Common myeloid progenitor, CD34-positive (primary cell): ENCODE measurements at regions not wholly inside any gene's neighbourhood (a gene's known extent, or its start where the extent isn't known, plus 50 kb on each side); places are given as distances from the start of the nearest gene placed in this dataset.
"Not testable (repeated sequence)": the region's sequence is repeated elsewhere in the genome, so short reads cannot be mapped to it uniquely, and the experiment has no call there.

Experiments
- CTCF ChIA-PET: fragments of 350-600 bp; sonication (Branson Sonifier 250); formaldehyde crosslinking; loops from one replicate; lab custom pipeline; 2021; ENCODE audit warnings: antibody characterized with exemption; lab: Charles Lee
- POLR2A ChIA-PET: fragments of 350-600 bp; sonication (Branson Sonifier 250); formaldehyde crosslinking; loops from one replicate; lab custom pipeline; 2021; ENCODE audit warnings: antibody characterized with exemption; lab: Charles Lee
- DNase-seq, 3 donors: peaks; one replicate each; pipeline versions ENCODE4 v3.0.0 to v3.0.0-alpha.2; 2013
- H3K27ac ChIP-seq, 2 experiments: 1 replicate in 1 of 2; 2 replicates in 1 of 2; pipeline ENCODE4 v1.7.0; 2013; ENCODE audit warnings: inconsistent platforms in 2 of 2, low read length in 2 of 2, mild to moderate bottlenecking in 2 of 2, low read depth in 1 of 2, moderate library complexity in 1 of 2; ENCODE audit not compliant: severe bottlenecking in 2 of 2, insufficient read depth in 1 of 2, poor library complexity in 1 of 2
- H3K27me3 ChIP-seq, 5 experiments: replicated peaks in 2 of 5; 1 replicate in 3 of 5; 2 replicates in 2 of 5; pipeline versions ENCODE4 v1.6.1 to v1.7.0; 2013; ENCODE audit warnings: low read length in 4 of 5, mild to moderate bottlenecking in 2 of 5, moderate library complexity in 2 of 5, inconsistent platforms in 1 of 5; ENCODE audit not compliant: insufficient read depth in 5 of 5, control insufficient read depth in 4 of 5
- H3K36me3 ChIP-seq, 4 experiments: 1 replicate in 2 of 4; 2 replicates in 2 of 4; pipeline versions ENCODE4 v1.6.1 to v1.7.0; 2013; ENCODE audit warnings: low read length in 3 of 4, control low read depth in 1 of 4, mild to moderate bottlenecking in 1 of 4; ENCODE audit not compliant: control insufficient read depth in 4 of 4, insufficient read depth in 4 of 4
- H3K4me1 ChIP-seq, 4 experiments: 1 replicate in 3 of 4; 2 replicates in 1 of 4; pipeline versions ENCODE4 v1.6.1 to v1.7.1; 2013; ENCODE audit warnings: low read length in 3 of 4, mild to moderate bottlenecking in 3 of 4, control low read depth in 1 of 4, inconsistent platforms in 1 of 4, moderate library complexity in 1 of 4; ENCODE audit not compliant: control insufficient read depth in 4 of 4, insufficient read depth in 4 of 4; ENCODE audit errors: control extremely low read depth in 1 of 4
- H3K4me3 ChIP-seq, 7 experiments: 1 replicate in 4 of 7; 2 replicates in 3 of 7; pipeline versions ENCODE4 v1.5.1 to v1.7.0; 2013; ENCODE audit warnings: mild to moderate bottlenecking in 7 of 7, low read length in 6 of 7, moderate library complexity in 6 of 7, inconsistent platforms in 2 of 7, low read depth in 2 of 7, control low read depth in 1 of 7; ENCODE audit not compliant: insufficient read depth in 4 of 7, control insufficient read depth in 1 of 7; ENCODE audit errors: extremely low read depth in 1 of 7
- H3K9me3 ChIP-seq, 5 experiments: 1 replicate in 4 of 5; 2 replicates in 1 of 5; pipeline versions ENCODE4 v1.6.1 to v1.7.1; 2013; ENCODE audit warnings: low read length in 4 of 5, mild to moderate bottlenecking in 2 of 5, inconsistent platforms in 1 of 5, low read depth in 1 of 5, moderate library complexity in 1 of 5; ENCODE audit not compliant: control insufficient read depth in 4 of 5, insufficient read depth in 2 of 5; ENCODE audit errors: control extremely low read depth in 1 of 5
- WGBS: methylation state at CpG from one replicate; pipeline ENCODE4 v1.1.5; 2013; ENCODE audit not compliant: insufficient coverage; 5-methylcytosine and 5-hydroxymethylcytosine counted together

DNA sequence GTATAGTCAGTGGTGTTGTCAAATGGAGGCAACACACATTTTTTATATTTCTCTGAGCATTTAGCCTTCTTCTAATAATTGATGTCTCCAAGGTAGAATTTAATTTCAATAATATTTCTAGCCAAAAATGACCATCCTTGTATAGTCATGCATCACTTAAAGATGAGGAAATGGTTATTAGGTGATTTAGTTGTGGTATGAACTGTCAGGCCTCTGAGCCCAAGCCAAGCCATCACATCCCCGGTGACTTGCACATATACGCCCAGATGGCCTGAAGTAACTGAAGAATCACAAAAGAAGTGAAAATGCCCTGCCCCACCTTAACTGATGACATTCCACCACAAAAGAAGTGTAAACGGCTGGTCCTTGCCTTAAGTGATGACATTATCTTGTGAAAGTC, 115.6 kb upstream of the SMLR1 start:
- peaks cover 0 to 63% (median 30%) of the 10 kb centered on the region in 5 experiments for H3K27me3 ChIP-seq
- peaks cover 0 to 10% (median 7%) of the 10 kb centered on the region in 4 experiments for H3K4me1 ChIP-seq
- POLR2A ChIA-PET, H3K4me3 ChIP-seq, CTCF ChIA-PET, H3K27ac ChIP-seq, H3K9me3 ChIP-seq, H3K36me3 ChIP-seq: not testable (repeated sequence)
- WGBS: 37% methylated on average over 3 of the region's 3 CpGs
- peak in 2 of 3 donors; percentile 52 to 76 for DNase-seq

GRCh38 chr6:130713144-130713543, 114.1 kb upstream of the SMLR1 start:
- H3K4me3 ChIP-seq: no peak overlapping the region
- CTCF ChIA-PET: no interaction called here
- no peak for DNase-seq
- no peaks in the 10 kb centered on the region for H3K9me3 ChIP-seq
- peaks cover 0 to 18% (median 13%) of the 10 kb centered on the region in 4 experiments for H3K4me1 ChIP-seq
- POLR2A ChIA-PET: no interaction called here
- H3K36me3 ChIP-seq: no peaks in the 10 kb centered on the region
- H3K27me3 ChIP-seq: peaks cover 0 to 69% (median 34%) of the 10 kb centered on the region in 5 experiments
- 100% methylated on average over 2 of the region's 3 CpGs for WGBS
- H3K27ac ChIP-seq: no peak overlapping the region

DNA sequence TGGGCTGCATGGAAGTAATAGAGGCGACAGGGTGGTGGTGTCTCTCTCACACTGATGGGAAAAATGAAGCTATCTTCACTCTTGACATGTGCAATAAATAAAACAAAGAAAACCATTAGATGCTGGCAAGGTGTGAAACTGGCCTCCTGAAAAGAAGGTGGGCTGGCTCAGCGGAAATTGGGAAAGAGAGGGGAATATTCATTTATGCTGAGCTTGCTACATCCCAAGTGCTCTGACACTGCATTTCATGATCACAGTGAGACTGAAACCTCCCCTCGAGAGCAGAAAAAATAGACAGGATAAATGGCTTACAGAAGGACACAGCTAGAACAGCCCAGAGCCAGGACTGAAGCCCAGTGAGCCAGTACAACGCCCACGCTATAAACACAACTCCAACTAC, 112.1 kb upstream of the SMLR1 start:
- Histone ChIP-seq H3K27me3 (peaks cover 0 to 76% (median 40%) of the 10 kb centered on the region in 5 experiments), H3K4me3 (no peak overlapping the region), H3K9me3 (peaks cover 0 to 7% (median 2%) of the 10 kb centered on the region in 5 experiments), H3K27ac (no peak overlapping the region), H3K4me1 (peaks cover 0 to 14% (median 7%) of the 10 kb centered on the region in 4 experiments), H3K36me3 (no peaks in the 10 kb centered on the region)
- POLR2A ChIA-PET: no interaction called here
- CTCF ChIA-PET: interaction anchor here (1.2 to 3.5 kb wide), 3 partner anchors 9 to 46 kb away, joined by 3 to 12 read pairs (median 4); no protein-coding TSS in a partner anchor
- DNase-seq: no peak
- 100% methylated on average over 3 of the region's 5 CpGs for WGBS

- no CpG with 5 or more reads among the region's 3 CpGs for whole genome bisulfite sequencing
- Histone ChIP-seq H3K36me3 (no peaks in the 10 kb centered on the region), H3K4me3 (no peak overlapping the region), H3K9me3 (peaks cover 0 to 7% (median 2%) of the 10 kb centered on the region in 5 experiments), H3K27me3 (peaks cover 0 to 75% (median 45%) of the 10 kb centered on the region in 5 experiments), H3K27ac (no peak overlapping the region), H3K4me1 (peaks cover 0 to 15% (median 7%) of the 10 kb centered on the region in 4 experiments)
- DNase-seq: no peak
- ChIA-PET POLR2A (no interaction called here), CTCF (interaction anchor here (1.1 to 3.5 kb wide), 5 partner anchors 16 to 389 kb away, joined by 3 to 12 read pairs (median 3); no protein-coding TSS in a partner anchor)
These were observed 110.7 kb upstream of the SMLR1 start for GRCh38 chr6:130716466-130716865.

GRCh38 chr6:130717657-130718056, 109.5 kb upstream of the SMLR1 start:
- ChIA-PET CTCF (interaction anchor here (1.1 to 1.2 kb wide), 2 partner anchors 335 to 390 kb away, joined by 3 read pairs; no protein-coding TSS in a partner anchor), POLR2A (no interaction called here)
- Histone ChIP-seq H3K4me3 (no peak overlapping the region), H3K36me3 (no peaks in the 10 kb centered on the region), H3K27me3 (peaks cover 0 to 80% (median 42%) of the 10 kb centered on the region in 5 experiments), H3K27ac (no peak overlapping the region), H3K4me1 (peaks cover 0 to 15% (median 7%) of the 10 kb centered on the region in 4 experiments), H3K9me3 (peaks cover 0 to 7% (median 2%) of the 10 kb centered on the region in 5 experiments)
- peak; percentile 74 to 92 (median 85) for DNase-seq
- no CpG with 5 or more reads among the region's 1 CpG for WGBS

DNA sequence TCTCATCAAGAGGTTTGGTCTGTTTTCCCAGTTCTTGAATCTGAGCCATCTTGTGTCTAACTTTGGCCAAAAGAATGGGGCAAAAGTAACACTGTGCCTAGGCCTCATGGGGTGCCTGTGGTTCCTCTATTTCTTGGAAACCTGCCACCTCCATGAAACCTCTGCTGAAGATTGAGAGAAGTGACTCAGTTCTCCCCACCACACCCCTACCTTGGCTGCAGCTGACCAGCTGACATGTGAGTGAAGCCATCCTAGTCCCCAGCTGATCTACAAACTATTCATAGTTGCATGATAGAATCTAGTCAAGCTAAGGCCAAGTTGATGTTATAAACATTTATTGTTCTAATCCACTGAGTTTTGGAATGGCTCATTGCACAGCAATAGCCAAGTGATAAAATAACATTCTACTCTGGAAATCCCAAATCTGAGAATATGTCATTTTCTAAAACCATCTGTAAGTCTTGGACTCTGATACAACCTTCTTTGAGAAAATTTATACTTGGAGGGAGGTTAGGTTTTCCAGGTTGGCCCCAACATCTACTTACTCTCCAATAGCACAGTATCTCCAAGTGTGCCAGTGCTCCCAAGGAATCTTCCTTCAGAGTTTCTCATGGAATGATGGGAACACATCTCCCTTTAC, 107.0 kb upstream of the SMLR1 start:
- POLR2A ChIA-PET: no interaction called here
- DNase-seq: peak in 2 of 3 donors; percentile 16 to 21
- Histone ChIP-seq H3K9me3 (peaks cover 0 to 13% (median 3%) of the 10 kb centered on the region in 5 experiments), H3K27ac (no peak overlapping the region), H3K36me3 (no peaks in the 10 kb centered on the region), H3K4me1 (peaks cover 0 to 15% (median 7%) of the 10 kb centered on the region in 4 experiments), H3K27me3 (peaks cover 0 to 75% (median 37%) of the 10 kb centered on the region in 5 experiments), H3K4me3 (no peak overlapping the region)
- CTCF ChIA-PET: interaction anchor here (0.7 to 1.4 kb wide), 4 partner anchors 56 to 399 kb away, joined by 3 to 4 read pairs (median 3); no protein-coding TSS in a partner anchor

DNA sequence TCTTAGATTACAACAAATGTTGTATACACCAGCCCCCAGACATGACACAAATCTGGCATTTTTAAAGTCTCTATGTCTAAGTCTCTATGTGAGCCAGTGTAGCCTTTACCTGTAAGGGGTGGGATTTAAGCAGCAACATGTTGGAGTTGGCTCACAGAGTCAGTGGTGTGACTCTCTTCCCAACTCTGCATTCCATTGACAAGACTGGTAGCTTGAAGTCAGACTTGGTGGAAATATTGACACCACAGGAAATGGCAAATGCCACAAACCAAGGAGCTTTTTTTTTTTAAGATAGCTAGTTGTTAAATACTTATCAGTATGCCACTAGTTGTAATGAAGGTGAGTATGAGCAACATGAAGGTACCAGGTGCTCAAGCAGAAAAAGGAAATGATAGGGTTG, 103.1 kb upstream of the SMLR1 start:
- no peak overlapping the region for H3K27ac ChIP-seq
- ChIA-PET CTCF (interaction anchor here (1.6 kb wide), 1 partner anchor 17 kb away, joined by 4 read pairs; no protein-coding TSS in a partner anchor), POLR2A (interaction anchor here (0.6 kb wide), 1 partner anchor 1544 kb away, joined by 3 read pairs; no protein-coding TSS in a partner anchor)
- no peak for DNase-seq
- peaks cover 0 to 14% (median 2%) of the 10 kb centered on the region in 5 experiments for H3K9me3 ChIP-seq
- H3K4me3 ChIP-seq: no peak overlapping the region
- H3K4me1 ChIP-seq: peaks cover 0 to 4% (median 0%) of the 10 kb centered on the region in 4 experiments
- peaks cover 0 to 62% (median 34%) of the 10 kb centered on the region in 5 experiments for H3K27me3 ChIP-seq
- H3K36me3 ChIP-seq: no peaks in the 10 kb centered on the region
